GM19238 (cell line): ENCODE measurements at regions not wholly inside any gene's neighbourhood (a gene's known extent, or its start where the extent isn't known, plus 50 kb on each side); places are given as distances from the start of the nearest gene placed in this dataset.

ENCODE experiments used
- DNase-seq: peaks from one replicate; pipeline ENCODE4 v3.0.0; 2011; ENCODE audit warnings: low spot score; ENCODE audit not compliant: insufficient read length

- DNase-seq: no peak
Observed at GRCh38 chr3:117398141-117398899, 688.7 kb downstream of the TUSC7 start.

GRCh38 chr3:117399311-117400078 lies 689.9 kb downstream of the TUSC7 start:
- no peak for DNase-seq

GRCh38 chr3:117400303-117400702 lies 690.7 kb downstream of the TUSC7 start:
- no peak for DNase-seq

GRCh38 chr3:117404141-117404540 lies 694.6 kb downstream of the TUSC7 start:
- no peak for DNase-seq

GRCh38 chr3:117404730-117405129 lies 695.2 kb downstream of the TUSC7 start:
- DNase-seq: no peak

- no peak for DNase-seq
Observed at GRCh38 chr3:117405359-117405758, 695.8 kb downstream of the TUSC7 start.

GRCh38 chr3:117407317-117407716 lies 697.7 kb downstream of the TUSC7 start:
- no peak for DNase-seq

GRCh38 chr3:117408811-117409210 lies 699.2 kb downstream of the TUSC7 start:
- DNase-seq: no peak

GRCh38 chr3:117409256-117409655 lies 699.7 kb downstream of the TUSC7 start:
- no peak for DNase-seq

GRCh38 chr3:117409701-117410459 lies 700.3 kb downstream of the TUSC7 start:
- DNase-seq: no peak

- no peak for DNase-seq
Observed at GRCh38 chr3:117411971-117412370, 702.4 kb downstream of the TUSC7 start.

- no peak for DNase-seq
Observed at GRCh38 chr3:117417411-117417810, 707.8 kb downstream of the TUSC7 start.

GRCh38 chr3:117427081-117427480 lies 717.5 kb downstream of the TUSC7 start:
- no peak for DNase-seq

GRCh38 chr3:117433427-117433826 lies 723.8 kb downstream of the TUSC7 start:
- no peak for DNase-seq

GRCh38 chr3:117434661-117435412 lies 725.3 kb downstream of the TUSC7 start:
- no peak for DNase-seq

- DNase-seq: no peak
Observed at GRCh38 chr3:117435506-117435905, 725.9 kb downstream of the TUSC7 start.

GRCh38 chr3:117439812-117440211 lies 730.2 kb downstream of the TUSC7 start:
- DNase-seq: no peak

GRCh38 chr3:117441851-117442250 lies 732.3 kb downstream of the TUSC7 start:
- DNase-seq: no peak

GRCh38 chr3:117442566-117442965 lies 733.0 kb downstream of the TUSC7 start:
- DNase-seq: no peak

GRCh38 chr3:117443014-117443413 lies 733.4 kb downstream of the TUSC7 start:
- no peak for DNase-seq

GRCh38 chr3:117444175-117444574 lies 734.6 kb downstream of the TUSC7 start:
- no peak for DNase-seq
